Progenitor cell of endocrine pancreas (in vitro differentiated cells): ENCODE measurements at regions not wholly inside any gene's neighbourhood (a gene's known extent, or its start where the extent isn't known, plus 50 kb on each side); places are given as distances from the start of the nearest gene placed in this dataset.
"Not testable (repeated sequence)": the region's sequence is repeated elsewhere in the genome, so short reads cannot be mapped to it uniquely, and the experiment has no call there.

Source experiments
- DNase-seq: peaks from one replicate; pipeline ENCODE4 v3.0.0; 2021; ENCODE audit warnings: low spot score; ENCODE audit not compliant: unreplicated experiment
- H3K27ac Mint-ChIP-seq: 2 replicates; pipeline ENCODE4 v1.8.0; 2021; ENCODE audit warnings: mild to moderate bottlenecking, moderate library complexity, mixed read lengths
- H3K27me3 Mint-ChIP-seq: 2 replicates; pipeline ENCODE4 v1.8.0; 2021; ENCODE audit warnings: mixed read lengths
- H3K36me3 Mint-ChIP-seq: 2 replicates; pipeline ENCODE4 v1.8.0; 2022; ENCODE audit warnings: mixed read lengths; ENCODE audit not compliant: insufficient read depth
- H3K4me1 Mint-ChIP-seq: 2 replicates; pipeline ENCODE4 v1.8.0; 2021; ENCODE audit warnings: low read depth, mixed read lengths
- H3K4me3 Mint-ChIP-seq: 2 replicates; pipeline ENCODE4 v1.8.0; 2021; ENCODE audit warnings: low read depth, mild to moderate bottlenecking, moderate library complexity, mixed read lengths
- H3K9me3 Mint-ChIP-seq: 2 replicates; pipeline ENCODE4 v1.8.0; 2021; ENCODE audit warnings: low read depth, mixed read lengths
- TF ChIP-seq, protein P1 (sequence below): fragments of 200-600 bp; sonication (generic); IDR thresholded peaks from one replicate; pipeline ENCODE4 v1.5.0; 2021; ENCODE audit warnings: antibody characterized with exemption, mild to moderate bottlenecking; ENCODE audit not compliant: unreplicated experiment

GRCh38 chr6:113719064-113719463, 138.1 kb upstream of the MARCKS start:
- no peak for DNase-seq
- Mint-ChIP-seq H3K4me1 (no peaks in the 10 kb centered on the region), H3K9me3 (no peaks in the 10 kb centered on the region), H3K36me3 (no peaks in the 10 kb centered on the region), H3K4me3 (no peak overlapping the region), H3K27ac (no peak overlapping the region), H3K27me3 (peaks cover 3% of the 10 kb centered on the region)
- TF ChIP-seq, protein P1, sequence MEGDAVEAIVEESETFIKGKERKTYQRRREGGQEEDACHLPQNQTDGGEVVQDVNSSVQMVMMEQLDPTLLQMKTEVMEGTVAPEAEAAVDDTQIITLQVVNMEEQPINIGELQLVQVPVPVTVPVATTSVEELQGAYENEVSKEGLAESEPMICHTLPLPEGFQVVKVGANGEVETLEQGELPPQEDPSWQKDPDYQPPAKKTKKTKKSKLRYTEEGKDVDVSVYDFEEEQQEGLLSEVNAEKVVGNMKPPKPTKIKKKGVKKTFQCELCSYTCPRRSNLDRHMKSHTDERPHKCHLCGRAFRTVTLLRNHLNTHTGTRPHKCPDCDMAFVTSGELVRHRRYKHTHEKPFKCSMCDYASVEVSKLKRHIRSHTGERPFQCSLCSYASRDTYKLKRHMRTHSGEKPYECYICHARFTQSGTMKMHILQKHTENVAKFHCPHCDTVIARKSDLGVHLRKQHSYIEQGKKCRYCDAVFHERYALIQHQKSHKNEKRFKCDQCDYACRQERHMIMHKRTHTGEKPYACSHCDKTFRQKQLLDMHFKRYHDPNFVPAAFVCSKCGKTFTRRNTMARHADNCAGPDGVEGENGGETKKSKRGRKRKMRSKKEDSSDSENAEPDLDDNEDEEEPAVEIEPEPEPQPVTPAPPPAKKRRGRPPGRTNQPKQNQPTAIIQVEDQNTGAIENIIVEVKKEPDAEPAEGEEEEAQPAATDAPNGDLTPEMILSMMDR: no peak

GRCh38 chr6:113719545-113719944, 137.6 kb upstream of the MARCKS start:
- Mint-ChIP-seq H3K27ac (no peak overlapping the region), H3K9me3 (no peaks in the 10 kb centered on the region), H3K27me3 (peaks cover 3% of the 10 kb centered on the region), H3K4me1 (no peaks in the 10 kb centered on the region), H3K36me3 (no peaks in the 10 kb centered on the region), H3K4me3 (no peak overlapping the region)
- TF ChIP-seq, protein P1: no peak
- no peak for DNase-seq

GRCh38 chr6:113723182-113723581, 134.0 kb upstream of the MARCKS start:
- no peaks in the 10 kb centered on the region for H3K4me1 Mint-ChIP-seq

GRCh38 chr6:113724927-113725326, 132.2 kb upstream of the MARCKS start:
- not testable (repeated sequence) for H3K27me3 Mint-ChIP-seq, H3K4me1 Mint-ChIP-seq, DNase-seq, H3K36me3 Mint-ChIP-seq, H3K27ac Mint-ChIP-seq, H3K9me3 Mint-ChIP-seq, H3K4me3 Mint-ChIP-seq

More at GRCh38 chr6:113723182-113723581, 134.0 kb upstream of the MARCKS start:
- H3K27me3 Mint-ChIP-seq: peaks cover 3% of the 10 kb centered on the region
- H3K9me3 Mint-ChIP-seq: no peaks in the 10 kb centered on the region
- no peaks in the 10 kb centered on the region for H3K36me3 Mint-ChIP-seq
- H3K27ac Mint-ChIP-seq: no peak overlapping the region
- TF ChIP-seq, protein P1: no peak
- no peak overlapping the region for H3K4me3 Mint-ChIP-seq
- no peak for DNase-seq

- no peaks in the 10 kb centered on the region for H3K36me3 Mint-ChIP-seq
- H3K27me3 Mint-ChIP-seq: no peaks in the 10 kb centered on the region
- no peak overlapping the region for H3K27ac Mint-ChIP-seq
- H3K9me3 Mint-ChIP-seq: no peaks in the 10 kb centered on the region
- TF ChIP-seq, protein P1: no peak
- peaks cover 12% of the 10 kb centered on the region for H3K4me1 Mint-ChIP-seq
- no peak overlapping the region for H3K4me3 Mint-ChIP-seq
- no peak for DNase-seq
These were observed 125.6 kb upstream of the MARCKS start for GRCh38 chr6:113731541-113731940.

DNA sequence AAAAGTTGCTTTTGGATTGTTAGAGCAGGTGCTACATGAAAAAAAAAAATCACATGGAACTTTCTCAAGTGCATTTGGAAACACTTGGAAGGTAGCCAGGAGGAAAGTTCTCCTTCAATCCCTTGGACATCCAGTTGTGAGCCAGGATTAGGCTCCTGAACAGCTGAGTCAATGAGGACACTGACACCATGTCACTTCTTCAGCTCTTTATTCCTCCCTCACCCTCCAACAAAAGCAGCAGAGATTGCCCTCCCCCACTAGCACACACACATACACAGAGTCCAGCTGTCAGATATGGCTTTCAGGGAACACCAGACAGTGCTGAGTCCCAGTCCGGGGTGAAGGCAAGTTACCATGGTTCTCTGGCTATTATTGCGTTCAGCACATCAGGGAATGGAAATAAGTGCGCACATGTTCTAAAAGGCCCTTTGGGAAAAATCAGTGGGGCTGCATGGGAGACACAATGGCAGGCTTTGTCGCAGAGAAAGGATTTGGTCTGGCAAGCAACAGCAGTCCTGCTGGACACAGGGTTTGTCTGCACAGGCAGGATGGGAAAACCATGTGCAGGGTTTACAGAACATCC, 124.7 kb upstream of the MARCKS start:
- Mint-ChIP-seq H3K9me3 (no peaks in the 10 kb centered on the region), H3K36me3 (no peaks in the 10 kb centered on the region), H3K4me3 (no peak overlapping the region), H3K4me1 (peaks cover 16% of the 10 kb centered on the region), H3K27ac (no peak overlapping the region), H3K27me3 (no peaks in the 10 kb centered on the region)
- DNase-seq: no peak
- TF ChIP-seq, protein P1: peak; percentile 21
